C4-2B (cell line): ENCODE measurements at regions not wholly inside any gene's neighbourhood (a gene's known extent, or its start where the extent isn't known, plus 50 kb on each side); places are given as distances from the start of the nearest gene placed in this dataset.
"Not testable (repeated sequence)": the region's sequence is repeated elsewhere in the genome, so short reads cannot be mapped to it uniquely, and the experiment has no call there.

Experiments
- H3K27ac ChIP-seq: fragments of 450-650 bp; 2 replicates; pipeline ENCODE4 v1.5.1; 2017
- ZFX ChIP-seq: fragments of 450-650 bp; IDR thresholded peaks from 2 replicates; pipeline ENCODE4 v1.6.1; 2017
- TF ChIP-seq, protein P1 (sequence below): fragments of 450-650 bp; conservative IDR thresholded peaks from 2 replicates; pipeline ENCODE4 v1.5.1; 2017; ENCODE audit warnings: mild to moderate bottlenecking

DNA sequence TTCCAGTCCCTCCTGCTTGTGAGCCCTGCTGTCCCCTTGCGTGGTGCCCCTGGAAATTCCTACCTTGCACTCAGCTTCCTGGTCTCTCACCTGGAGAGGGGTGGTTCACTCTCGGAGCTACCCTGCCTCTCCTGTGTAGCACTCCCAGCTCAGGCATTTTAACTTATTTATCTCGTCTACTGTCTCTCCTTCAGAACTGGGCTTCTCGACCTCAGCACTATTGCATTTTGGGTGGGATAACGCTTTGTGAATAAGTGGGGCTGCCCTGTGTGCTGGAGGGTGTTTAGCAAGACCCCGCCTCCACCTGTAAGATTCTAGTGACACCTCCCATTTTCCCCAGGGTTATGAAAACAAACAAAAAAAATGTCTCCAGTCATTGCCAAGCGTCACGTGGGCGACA, 56.0 kb upstream of the SORCS2 start:
- no peak for TF ChIP-seq ZFX
- TF ChIP-seq, protein P1, sequence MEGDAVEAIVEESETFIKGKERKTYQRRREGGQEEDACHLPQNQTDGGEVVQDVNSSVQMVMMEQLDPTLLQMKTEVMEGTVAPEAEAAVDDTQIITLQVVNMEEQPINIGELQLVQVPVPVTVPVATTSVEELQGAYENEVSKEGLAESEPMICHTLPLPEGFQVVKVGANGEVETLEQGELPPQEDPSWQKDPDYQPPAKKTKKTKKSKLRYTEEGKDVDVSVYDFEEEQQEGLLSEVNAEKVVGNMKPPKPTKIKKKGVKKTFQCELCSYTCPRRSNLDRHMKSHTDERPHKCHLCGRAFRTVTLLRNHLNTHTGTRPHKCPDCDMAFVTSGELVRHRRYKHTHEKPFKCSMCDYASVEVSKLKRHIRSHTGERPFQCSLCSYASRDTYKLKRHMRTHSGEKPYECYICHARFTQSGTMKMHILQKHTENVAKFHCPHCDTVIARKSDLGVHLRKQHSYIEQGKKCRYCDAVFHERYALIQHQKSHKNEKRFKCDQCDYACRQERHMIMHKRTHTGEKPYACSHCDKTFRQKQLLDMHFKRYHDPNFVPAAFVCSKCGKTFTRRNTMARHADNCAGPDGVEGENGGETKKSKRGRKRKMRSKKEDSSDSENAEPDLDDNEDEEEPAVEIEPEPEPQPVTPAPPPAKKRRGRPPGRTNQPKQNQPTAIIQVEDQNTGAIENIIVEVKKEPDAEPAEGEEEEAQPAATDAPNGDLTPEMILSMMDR = no peak
- no peak overlapping the region for H3K27ac ChIP-seq

DNA sequence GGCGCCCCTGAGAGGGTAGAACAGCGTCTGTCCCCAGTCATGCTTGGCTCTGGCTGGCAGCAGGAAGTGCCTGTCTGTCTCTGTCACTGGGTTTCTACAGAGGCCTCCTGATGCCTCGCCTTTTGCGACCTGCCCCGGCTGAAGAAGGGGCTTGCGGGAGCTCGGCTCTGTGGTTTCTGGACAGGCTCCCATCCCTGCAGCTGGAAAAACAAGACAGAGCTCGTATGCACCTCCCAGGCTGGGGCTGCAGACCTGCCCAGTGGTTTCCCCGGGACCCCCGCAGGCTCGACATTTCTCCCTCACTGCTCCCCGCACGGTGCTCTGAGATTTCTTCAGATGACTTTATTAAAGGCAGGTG, 57.0 kb upstream of the SORCS2 start:
- TF ChIP-seq, protein P1 = no peak
- no peak for TF ChIP-seq ZFX
- H3K27ac ChIP-seq = no peak overlapping the region

DNA sequence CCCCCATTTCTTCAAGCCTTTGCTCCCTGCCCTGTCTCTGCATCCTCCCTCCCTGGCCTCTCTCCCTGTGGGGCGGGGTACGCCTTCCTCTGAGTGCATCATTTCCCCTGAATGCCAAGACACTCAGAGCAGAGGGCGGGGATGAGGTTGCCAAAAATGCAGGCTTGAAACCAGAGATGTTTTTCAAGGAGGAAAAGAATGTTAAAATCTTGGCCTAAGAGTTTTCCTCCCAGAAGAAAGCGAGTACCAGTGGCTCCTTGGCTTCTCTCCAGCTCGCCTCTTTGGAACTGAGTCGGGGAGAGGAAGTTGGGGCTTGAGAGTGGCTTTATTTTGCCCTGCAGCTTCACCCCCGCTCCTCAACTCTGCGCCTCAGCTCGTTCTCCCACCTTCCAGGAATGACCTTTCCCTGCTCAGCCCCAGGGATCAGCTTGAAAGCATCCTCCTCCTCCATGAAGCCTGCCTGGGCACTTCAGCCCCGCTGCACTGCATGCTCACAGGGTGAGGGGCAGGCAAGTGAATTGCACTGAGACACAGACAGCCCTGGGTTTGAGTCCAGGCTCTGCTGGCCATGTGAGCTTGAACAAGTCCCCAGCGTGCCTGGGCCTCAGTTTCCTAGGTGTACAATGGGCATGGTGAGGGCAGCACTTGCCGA, 57.5 kb upstream of the SORCS2 start:
- no peak overlapping the region for H3K27ac ChIP-seq
- TF ChIP-seq, protein P1 = no peak
- no peak for TF ChIP-seq ZFX

DNA sequence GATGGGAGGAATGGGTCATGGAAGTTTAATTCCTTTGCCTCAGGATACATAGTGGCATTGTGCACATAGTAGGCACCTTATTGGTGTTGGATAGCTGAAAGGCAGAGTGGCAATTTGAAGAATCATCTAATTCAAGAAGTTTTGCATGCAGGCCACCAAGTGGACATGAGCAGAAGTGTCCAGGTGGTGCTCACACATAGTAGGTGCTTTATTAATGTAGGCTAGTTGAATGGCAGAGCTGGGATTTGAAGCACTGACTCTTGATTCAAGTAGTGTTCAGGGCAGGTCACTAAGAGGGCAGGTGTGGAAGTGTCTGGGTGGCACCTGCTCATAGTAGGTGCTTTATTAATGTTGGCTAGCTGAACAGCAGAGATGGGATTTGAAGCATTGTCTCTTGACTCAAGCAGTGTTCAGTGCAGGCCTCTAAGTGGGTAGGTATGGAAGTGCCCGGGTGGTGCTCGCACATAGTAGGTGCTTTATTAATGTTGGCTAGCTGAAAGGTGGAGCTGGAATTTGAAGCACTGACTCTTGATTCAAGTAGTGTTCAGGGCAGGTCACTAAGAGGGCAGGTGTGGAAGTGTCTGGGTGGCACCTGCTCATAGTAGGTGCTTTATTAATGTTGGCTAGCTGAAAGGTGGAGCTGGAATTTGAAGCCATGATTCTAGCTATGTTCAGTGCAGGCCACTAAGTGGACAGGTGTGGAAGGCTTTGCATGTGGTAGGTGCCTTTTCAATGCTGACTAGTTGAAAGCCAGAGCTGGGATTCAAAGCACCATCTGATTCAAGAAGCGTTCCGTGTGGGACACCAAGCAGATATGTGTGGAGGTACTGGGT, 58.3 kb upstream of the SORCS2 start:
- H3K27ac ChIP-seq = not testable (repeated sequence)

DNA sequence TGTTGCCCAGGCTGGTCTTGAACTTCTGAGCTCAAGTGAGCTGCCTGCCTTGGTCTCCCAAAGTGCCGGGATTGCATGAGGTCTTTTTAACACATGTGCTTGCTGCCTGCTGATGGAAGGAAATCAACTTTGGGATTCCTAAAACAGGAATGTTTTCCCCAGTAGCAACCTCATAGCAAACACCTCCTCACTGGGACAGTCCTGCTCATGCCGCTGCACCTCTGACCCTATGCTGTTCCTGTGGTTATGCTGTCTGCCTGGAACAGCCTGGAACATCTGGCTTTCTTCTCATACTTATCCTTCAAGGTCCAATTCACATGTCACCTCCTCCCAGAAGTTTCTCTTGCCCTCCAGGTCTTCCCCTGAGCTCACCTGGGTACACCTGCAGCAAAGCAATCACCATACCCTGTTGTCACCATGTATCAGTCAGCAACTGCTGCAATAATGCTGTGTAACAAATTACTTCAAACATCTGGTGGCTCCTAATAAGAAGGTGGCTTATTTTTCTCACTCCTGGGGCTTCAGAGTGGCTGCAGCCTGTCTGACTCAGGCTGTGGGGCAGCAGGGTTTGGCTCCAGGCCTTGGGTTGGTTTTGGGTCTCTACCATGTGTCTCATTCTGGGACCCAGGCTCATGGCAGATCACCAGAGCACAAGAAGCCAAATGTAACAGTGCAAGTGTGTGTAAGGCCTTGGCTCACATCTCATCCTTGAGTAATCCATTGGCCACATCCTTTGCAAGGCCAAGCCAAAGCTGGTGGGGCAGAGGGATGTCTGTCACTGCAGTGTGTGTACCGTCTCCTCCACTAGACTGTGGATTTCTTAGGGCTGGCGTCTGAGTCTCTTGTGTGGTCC, 59.4 kb upstream of the SORCS2 start:
- no peak overlapping the region for H3K27ac ChIP-seq
- TF ChIP-seq, protein P1 = no peak
- TF ChIP-seq ZFX = no peak

DNA sequence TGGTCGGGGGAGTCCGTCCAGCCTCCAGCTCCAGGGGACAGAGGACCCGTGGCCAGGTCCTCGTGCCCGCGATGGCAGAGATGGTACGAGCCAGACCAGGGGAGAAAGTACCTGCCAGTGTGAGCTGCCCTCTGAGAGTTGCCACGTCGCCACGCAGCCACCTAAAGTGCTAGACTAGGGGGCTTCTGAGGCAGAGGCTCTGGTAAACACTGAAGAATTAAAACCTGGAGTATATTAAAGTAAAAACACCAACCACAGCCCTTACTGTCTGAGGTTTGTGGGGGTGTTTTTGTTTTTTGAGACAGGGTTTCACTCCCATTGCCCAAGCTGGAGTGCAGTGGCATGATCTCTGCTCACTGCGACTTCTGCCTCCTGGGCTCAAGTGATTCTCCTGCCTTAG, 60.1 kb upstream of the SORCS2 start:
- H3K27ac ChIP-seq = no peak overlapping the region
- no peak for TF ChIP-seq ZFX
- TF ChIP-seq, protein P1 = no peak

DNA sequence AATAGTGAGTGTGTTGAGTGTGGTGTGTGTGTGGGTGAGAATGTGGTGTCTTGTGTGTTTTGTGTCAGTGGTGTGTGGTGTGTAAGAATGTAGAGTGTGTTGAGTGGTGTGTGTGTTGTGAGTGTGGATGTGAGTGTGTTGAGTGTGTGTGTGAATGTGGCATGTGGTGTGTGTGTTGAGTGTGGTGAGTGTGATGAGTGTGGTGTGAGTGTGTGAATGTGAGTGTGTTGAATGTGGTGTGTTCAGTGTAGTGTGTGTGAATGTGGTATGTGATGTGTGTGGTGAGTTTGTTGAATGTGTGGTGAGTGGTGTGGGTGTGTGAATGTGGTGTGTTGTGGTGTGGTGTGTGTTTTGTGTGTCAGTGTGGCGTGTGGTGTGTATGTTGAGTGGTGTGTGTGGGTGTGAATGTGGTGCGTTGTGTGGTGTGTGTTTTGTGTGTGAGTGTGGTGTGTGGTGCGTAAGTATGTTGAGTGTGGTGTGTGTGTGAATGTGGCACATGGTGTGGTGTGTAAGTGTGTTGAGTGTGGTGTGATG, 60.8 kb upstream of the SORCS2 start:
- TF ChIP-seq, protein P1 = no peak
- TF ChIP-seq ZFX = no peak
- H3K27ac ChIP-seq = no peak overlapping the region
